Mucosa of descending colon (tissue), 3 donors: ENCODE measurements at regions not wholly inside any gene's neighbourhood (a gene's known extent, or its start where the extent isn't known, plus 50 kb on each side); places are given as distances from the start of the nearest gene placed in this dataset.

ENCODE experiments used
- ATAC-seq: fragments of 200-7000 bp; cut with Tn5 transposase; one replicate; pipeline ENCODE4 v1.9.1; 2020; ENCODE audit warnings: mild to moderate bottlenecking, moderate library complexity
- DNase-seq, 3 donors: peaks; one replicate each; pipeline ENCODE4 v3.0.0-alpha.2; 2020
- H3K36me3 ChIP-seq: fragments of 200-600 bp; one replicate; pipeline ENCODE4 v1.8.0; 2021; ENCODE audit warnings: low read depth, mild to moderate bottlenecking
- H3K4me1 ChIP-seq: fragments of 200-600 bp; one replicate; pipeline ENCODE4 v1.8.0; 2021; ENCODE audit warnings: low read depth, mild to moderate bottlenecking
- H3K4me3 ChIP-seq: fragments of 200-600 bp; one replicate; pipeline ENCODE4 v1.8.0; 2021; ENCODE audit warnings: mild to moderate bottlenecking
- H3K9me3 ChIP-seq: fragments of 200-600 bp; one replicate; pipeline ENCODE4 v1.8.0; 2021; ENCODE audit warnings: mild to moderate bottlenecking
- intact Hi-C, 2 donors: fragments of 100-400 bp; cut with DNase I in 1 of 2; cut with micrococcal nuclease in 1 of 2; formaldehyde crosslinking; loops; one replicate each; pipeline versions ENCODE4 v1.11.0 to v1.11.1; 2022; cut with DNase I, micrococcal nuclease
- TF ChIP-seq, protein P1 (sequence below): fragments of 200-600 bp; IDR thresholded peaks from one replicate; pipeline ENCODE4 v1.8.0; 2022; ENCODE audit warnings: antibody characterized with exemption, mild to moderate bottlenecking
- donor health status: DM: no; HTN: no; CAD: no; lungs with moderate emphysema.
- donor health status: DM: no; HTN: no; CAD: no.
- donor health status: DM: no; HTN: yes; CAD: no.

DNA sequence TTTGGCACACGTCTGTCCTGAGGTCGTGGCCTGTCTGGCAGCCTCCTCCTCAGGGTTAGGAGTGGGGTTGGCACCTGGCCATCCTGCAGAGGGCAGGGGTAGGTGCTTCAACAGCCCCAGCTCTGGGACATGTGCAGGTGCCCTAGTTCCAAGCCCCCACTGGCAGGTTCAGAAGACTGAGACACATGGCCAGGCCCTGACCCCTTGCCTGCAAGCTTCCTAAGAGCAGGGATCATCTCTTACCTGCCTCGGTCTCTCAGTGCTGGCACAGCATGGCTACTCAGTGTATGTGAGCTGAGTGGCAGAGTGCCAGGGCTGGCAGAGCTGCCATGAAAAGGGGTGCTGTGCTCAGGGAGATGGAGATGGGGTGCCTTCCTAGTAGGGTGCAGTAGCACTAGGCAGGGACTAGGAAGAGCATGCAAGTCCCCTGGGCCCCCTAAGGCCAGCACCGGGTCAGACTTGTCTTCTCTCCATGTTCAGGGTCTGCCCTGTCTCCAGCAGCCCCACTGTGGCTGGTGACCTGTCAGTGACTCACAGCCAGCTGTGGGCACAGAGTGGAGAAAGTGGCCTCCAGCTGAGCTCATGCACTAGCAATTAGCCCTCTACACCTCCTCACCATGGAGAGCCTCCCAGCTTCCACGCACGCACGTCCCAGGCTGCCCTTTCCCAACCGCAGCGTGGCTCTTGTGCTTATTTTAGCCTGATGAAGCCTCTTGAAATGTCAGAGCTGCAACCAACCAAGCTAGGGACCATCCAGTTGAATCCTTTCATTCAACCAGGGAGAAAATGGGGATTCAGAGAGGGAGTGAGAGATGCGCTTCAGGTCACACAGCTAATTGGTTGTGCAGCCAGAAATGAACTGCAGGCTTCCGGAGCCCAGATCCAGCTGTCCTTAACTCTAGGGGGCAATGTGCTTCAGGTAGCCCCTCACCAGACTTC lies 116.6 kb downstream of the MRPL14 start:
- TF ChIP-seq, protein P1, sequence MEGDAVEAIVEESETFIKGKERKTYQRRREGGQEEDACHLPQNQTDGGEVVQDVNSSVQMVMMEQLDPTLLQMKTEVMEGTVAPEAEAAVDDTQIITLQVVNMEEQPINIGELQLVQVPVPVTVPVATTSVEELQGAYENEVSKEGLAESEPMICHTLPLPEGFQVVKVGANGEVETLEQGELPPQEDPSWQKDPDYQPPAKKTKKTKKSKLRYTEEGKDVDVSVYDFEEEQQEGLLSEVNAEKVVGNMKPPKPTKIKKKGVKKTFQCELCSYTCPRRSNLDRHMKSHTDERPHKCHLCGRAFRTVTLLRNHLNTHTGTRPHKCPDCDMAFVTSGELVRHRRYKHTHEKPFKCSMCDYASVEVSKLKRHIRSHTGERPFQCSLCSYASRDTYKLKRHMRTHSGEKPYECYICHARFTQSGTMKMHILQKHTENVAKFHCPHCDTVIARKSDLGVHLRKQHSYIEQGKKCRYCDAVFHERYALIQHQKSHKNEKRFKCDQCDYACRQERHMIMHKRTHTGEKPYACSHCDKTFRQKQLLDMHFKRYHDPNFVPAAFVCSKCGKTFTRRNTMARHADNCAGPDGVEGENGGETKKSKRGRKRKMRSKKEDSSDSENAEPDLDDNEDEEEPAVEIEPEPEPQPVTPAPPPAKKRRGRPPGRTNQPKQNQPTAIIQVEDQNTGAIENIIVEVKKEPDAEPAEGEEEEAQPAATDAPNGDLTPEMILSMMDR, result no peak
- peak in 1 of 3 donors; percentile 19 for DNase-seq

DNA sequence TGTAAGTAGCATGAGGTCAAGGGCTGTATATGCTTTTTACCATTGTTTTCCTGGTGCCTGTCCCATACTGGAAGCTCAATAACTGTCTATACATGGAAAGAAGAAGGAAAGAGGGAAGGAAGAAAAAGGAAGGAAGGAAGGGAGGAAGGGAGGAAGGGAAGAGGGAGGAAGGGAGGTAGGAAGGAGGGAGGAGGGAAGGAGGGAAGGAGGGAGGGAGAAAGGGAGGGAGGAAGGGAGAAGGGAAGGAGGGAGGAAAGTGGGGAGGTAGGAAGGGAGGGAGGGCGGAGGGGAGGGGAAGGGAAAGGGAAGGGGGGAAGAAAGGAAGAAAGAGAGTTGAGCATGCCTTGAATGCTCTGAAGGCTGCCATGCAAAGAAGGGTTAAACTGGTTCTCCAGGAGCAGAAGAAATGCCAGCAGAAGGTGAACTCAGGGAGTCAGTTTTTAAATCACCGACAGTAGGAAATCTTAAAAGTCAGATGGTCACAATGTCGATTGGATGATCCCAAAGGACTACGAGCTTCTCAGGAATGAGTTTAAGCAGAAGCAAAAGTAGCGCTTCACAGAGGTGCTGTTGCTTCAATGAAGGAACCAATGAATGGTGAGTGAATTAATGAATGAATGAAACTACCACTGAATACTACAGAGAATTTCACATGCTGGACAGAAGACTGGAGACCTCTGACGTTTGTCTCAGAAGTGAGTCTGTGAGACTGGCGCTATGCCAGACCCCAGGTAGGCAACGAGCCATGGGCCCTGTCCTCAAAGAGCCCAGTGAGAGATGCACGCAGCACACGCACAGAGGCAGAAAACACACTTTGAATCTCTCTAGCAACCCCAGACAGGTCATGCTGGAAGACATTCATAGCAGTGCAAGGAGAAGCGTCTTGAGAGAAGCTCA lies 117.6 kb downstream of the MRPL14 start:
- DNase-seq, result no peak
- H3K4me1 ChIP-seq, result no peaks in the 10 kb centered on the region
- intact Hi-C loops, result no loop called here
- H3K9me3 ChIP-seq, result no peaks in the 10 kb centered on the region
- H3K36me3 ChIP-seq, result no peaks in the 10 kb centered on the region
- ATAC-seq, result no peak
- TF ChIP-seq, protein P1, result no peak
- no peak overlapping the region for H3K4me3 ChIP-seq

More for the DNA sequence above, 116.6 kb downstream of the MRPL14 start:
- Histone ChIP-seq H3K36me3 (no peaks in the 10 kb centered on the region), H3K4me1 (no peaks in the 10 kb centered on the region), H3K4me3 (no peak overlapping the region), H3K9me3 (no peaks in the 10 kb centered on the region)
- ATAC-seq, result peak; percentile 31
- intact Hi-C loops, result no loop called here

DNA sequence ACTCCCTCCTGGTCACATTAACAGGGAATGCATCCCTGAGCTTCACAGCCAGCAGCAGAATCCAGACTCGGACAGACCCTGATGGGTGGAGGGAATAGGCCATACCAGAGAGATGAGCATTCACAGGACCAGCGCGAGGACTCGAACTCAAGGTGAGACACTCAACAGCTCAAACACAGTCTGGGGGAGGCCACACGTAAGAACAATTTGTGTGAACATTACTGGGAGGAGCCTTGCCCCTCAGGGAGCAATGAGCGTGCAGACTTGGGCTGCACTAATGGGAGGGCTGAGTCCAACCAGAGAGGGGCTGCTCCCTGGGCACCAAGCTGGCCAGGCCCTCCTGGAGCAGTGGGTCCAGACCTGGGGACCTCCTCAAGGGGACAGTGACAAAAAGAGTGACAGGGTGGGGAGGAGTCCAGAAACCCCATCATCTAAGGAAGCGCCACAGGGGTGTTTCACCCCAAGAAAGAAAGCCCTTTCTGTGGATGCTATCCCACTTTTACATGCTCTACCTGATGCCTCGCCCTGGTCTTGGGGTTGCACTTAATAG lies 118.4 kb downstream of the MRPL14 start:
- Histone ChIP-seq H3K4me3 (no peak overlapping the region), H3K36me3 (no peaks in the 10 kb centered on the region), H3K9me3 (no peaks in the 10 kb centered on the region), H3K4me1 (no peaks in the 10 kb centered on the region)
- intact Hi-C loops, result no loop called here
- ATAC-seq, result no peak
- DNase-seq, result no peak
- TF ChIP-seq, protein P1, result no peak

DNA sequence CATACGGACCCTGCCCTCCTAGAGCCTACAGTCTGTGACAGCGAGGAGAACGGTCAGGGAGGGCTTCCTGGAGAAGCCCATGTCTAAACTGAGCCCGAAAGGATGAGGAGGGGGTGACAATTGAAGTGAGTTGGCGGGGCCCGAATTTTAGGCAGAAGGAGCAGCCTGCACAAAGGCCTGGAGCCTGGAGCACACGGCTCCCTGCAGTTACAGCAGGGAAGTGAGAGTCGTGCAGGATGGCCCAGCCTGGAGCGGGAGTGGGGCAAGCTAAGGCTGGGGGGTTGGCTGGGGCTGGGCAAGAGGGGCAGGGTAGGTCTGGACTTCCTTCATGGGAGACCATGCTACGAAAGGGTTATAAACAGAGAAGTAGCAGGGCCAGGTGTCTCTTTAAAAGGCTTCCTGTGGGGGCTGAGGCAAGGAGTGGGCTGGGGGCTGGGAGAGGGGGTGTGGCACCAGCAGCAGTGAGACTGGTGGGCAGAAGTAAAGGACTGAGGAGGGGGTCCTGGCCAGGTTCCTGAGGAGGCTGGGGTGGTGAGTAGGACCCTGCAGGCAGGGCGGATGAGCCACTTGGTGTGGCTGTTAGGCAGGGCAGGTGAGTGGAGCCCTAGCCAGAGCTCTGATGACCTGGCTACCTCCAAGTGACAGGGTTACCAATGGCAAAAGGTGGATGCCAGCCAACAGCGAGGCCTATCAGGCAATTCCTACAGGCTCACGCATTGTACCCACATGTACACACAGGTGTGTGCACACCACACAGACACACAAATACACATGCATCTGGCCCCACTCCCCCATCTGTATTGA lies 119.2 kb downstream of the MRPL14 start:
- TF ChIP-seq, protein P1, result no peak
- intact Hi-C loops, result no loop called here
- ATAC-seq, result no peak

DNA sequence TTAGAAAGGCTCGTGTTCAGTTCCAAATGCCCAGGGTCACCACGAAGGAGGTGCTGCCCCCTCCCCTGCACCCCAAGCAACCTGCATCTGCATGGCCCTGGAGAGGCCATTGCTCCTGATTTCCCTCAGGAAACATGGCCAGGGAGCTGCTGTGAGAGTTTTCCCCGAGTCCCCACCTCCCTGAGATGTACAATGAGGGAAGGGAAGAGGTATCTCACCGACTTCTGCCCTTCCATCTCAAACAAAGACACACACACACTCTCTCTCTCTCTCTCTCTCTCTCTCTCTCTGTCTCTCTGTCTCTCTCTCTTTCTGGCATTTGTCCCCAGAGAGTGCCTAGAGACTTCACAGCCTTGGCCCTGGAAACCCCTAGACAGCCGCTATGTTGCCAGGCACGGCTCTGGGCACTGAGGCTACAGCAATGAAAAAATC lies 120.4 kb downstream of the MRPL14 start:
- no peak overlapping the region for H3K4me3 ChIP-seq
- TF ChIP-seq, protein P1, result no peak
- DNase-seq (no peak), ATAC-seq (no peak)
- intact Hi-C loops, result no loop called here
- no peaks in the 10 kb centered on the region for H3K9me3 ChIP-seq
- H3K36me3 ChIP-seq, result no peaks in the 10 kb centered on the region
- H3K4me1 ChIP-seq, result peaks cover 13% of the 10 kb centered on the region

More for the DNA sequence above, 119.2 kb downstream of the MRPL14 start:
- Histone ChIP-seq H3K4me3 (no peak overlapping the region), H3K36me3 (no peaks in the 10 kb centered on the region), H3K9me3 (no peaks in the 10 kb centered on the region), H3K4me1 (peaks cover 2% of the 10 kb centered on the region)
- DNase-seq, result no peak
